Liver (tissue), 8 donors: ENCODE measurements at regions not wholly inside any gene's neighbourhood (a gene's known extent, or its start where the extent isn't known, plus 50 kb on each side); places are given as distances from the start of the nearest gene placed in this dataset.

Experiments
- DNase-seq: peaks from one replicate; pipeline ENCODE4 v3.0.0-alpha.2; 2017; ENCODE audit warnings: low spot score
- H3K27ac ChIP-seq, 2 donors: one replicate each; pipeline ENCODE4 v1.7.0; 2013; ENCODE audit warnings: inconsistent platforms in 2 of 2, low read length in 2 of 2, control low read depth in 1 of 2, low read depth in 1 of 2, mild to moderate bottlenecking in 1 of 2
- H3K27me3 ChIP-seq, 4 donors: one replicate each; pipeline versions ENCODE4 v1.6.1 to v1.7.0; 2013; ENCODE audit warnings: low read length in 3 of 4, inconsistent platforms in 1 of 4, mild to moderate bottlenecking in 1 of 4, moderate library complexity in 1 of 4; ENCODE audit not compliant: control insufficient read depth in 4 of 4, insufficient read depth in 4 of 4
- H3K36me3 ChIP-seq, 4 donors: one replicate each; pipeline versions ENCODE4 v1.6.1 to v1.7.0; 2013; ENCODE audit warnings: low read length in 3 of 4, mild to moderate bottlenecking in 3 of 4, low read depth in 1 of 4, moderate library complexity in 1 of 4; ENCODE audit not compliant: control insufficient read depth in 4 of 4, insufficient read depth in 3 of 4
- H3K4me1 ChIP-seq, 4 donors: one replicate each; pipeline versions ENCODE4 v1.6.1 to v1.7.0; 2013; ENCODE audit warnings: low read length in 3 of 4, mild to moderate bottlenecking in 3 of 4, moderate library complexity in 1 of 4; ENCODE audit not compliant: control insufficient read depth in 4 of 4, insufficient read depth in 4 of 4
- H3K4me3 ChIP-seq, 3 donors: one replicate each; pipeline versions ENCODE4 v1.6.1 to v1.7.0; 2013; ENCODE audit warnings: low read length in 3 of 3, control low read depth in 1 of 3, low read depth in 1 of 3, mild to moderate bottlenecking in 1 of 3
- H3K9ac ChIP-seq, 2 donors: one replicate each; pipeline ENCODE4 v1.7.0; 2013; ENCODE audit warnings: low read length in 2 of 2, mild to moderate bottlenecking in 2 of 2, moderate library complexity in 2 of 2, control low read depth in 1 of 2, low read depth in 1 of 2
- H3K9me3 ChIP-seq, 4 donors: one replicate each; pipeline versions ENCODE4 v1.6.1 to v1.7.0; 2013; ENCODE audit warnings: low read length in 3 of 4; ENCODE audit not compliant: control insufficient read depth in 4 of 4
- ATF3 ChIP-seq: IDR thresholded peaks from 2 replicates; pipeline ENCODE4 v1.6.1; 2016; ENCODE audit warnings: antibody characterized with exemption
- CTCF ChIP-seq: fragments of 150-350 bp; IDR thresholded peaks from 2 replicates; pipeline ENCODE4 v1.5.1; 2017; ENCODE audit warnings: improper control_type of control experiment, low read depth, low read length; ENCODE audit not compliant: missing input control
- EGR1 ChIP-seq, 2 donors: IDR thresholded peaks; 2 replicates each; pipeline ENCODE4 v1.6.1; 2016 to 2018; ENCODE audit warnings: antibody characterized with exemption in 2 of 2, low read depth in 2 of 2
- FOXA1 ChIP-seq: IDR thresholded peaks from 2 replicates; pipeline ENCODE4 v1.6.1; 2016; ENCODE audit warnings: antibody characterized with exemption
- FOXA2 ChIP-seq: IDR thresholded peaks from 2 replicates; pipeline ENCODE4 v1.6.1; 2016; ENCODE audit warnings: antibody characterized with exemption
- GABPA ChIP-seq, 2 donors: IDR thresholded peaks in 1 of 2; conservative IDR thresholded peaks in 1 of 2; 2 replicates each; pipeline ENCODE4 v1.6.1; 2016; ENCODE audit warnings: antibody characterized with exemption in 2 of 2, mild to moderate bottlenecking in 1 of 2, moderate library complexity in 1 of 2
- HNF4A ChIP-seq, 2 donors: conservative IDR thresholded peaks; 2 replicates each; pipeline ENCODE4 v1.6.1; 2016; ENCODE audit warnings: antibody characterized with exemption in 2 of 2, mild to moderate bottlenecking in 2 of 2
- HNF4G ChIP-seq: IDR thresholded peaks from 2 replicates; pipeline ENCODE4 v1.6.1; 2016; ENCODE audit warnings: antibody characterized with exemption
- JUND ChIP-seq, 2 donors: IDR thresholded peaks; 2 replicates each; pipeline ENCODE4 v1.6.1; 2016; ENCODE audit warnings: antibody characterized with exemption in 2 of 2
- MAX ChIP-seq: IDR thresholded peaks from 2 replicates; pipeline ENCODE4 v1.6.1; 2016; ENCODE audit warnings: antibody characterized with exemption
- NR2F2 ChIP-seq: IDR thresholded peaks from 2 replicates; pipeline ENCODE4 v1.6.1; 2016; ENCODE audit warnings: antibody characterized with exemption
- RAD21 ChIP-seq, 2 donors: IDR thresholded peaks; 2 replicates each; pipeline ENCODE4 v1.6.1; 2016; ENCODE audit warnings: antibody characterized with exemption in 2 of 2, mild to moderate bottlenecking in 2 of 2
- REST ChIP-seq: IDR thresholded peaks from 2 replicates; pipeline ENCODE4 v1.6.1; 2016; ENCODE audit warnings: antibody characterized with exemption, mild to moderate bottlenecking
- RXRA ChIP-seq, 2 donors: IDR thresholded peaks; 2 replicates each; pipeline ENCODE4 v1.6.1; 2017 to 2018; ENCODE audit warnings: antibody characterized with exemption in 2 of 2, mild to moderate bottlenecking in 1 of 2
- SP1 ChIP-seq: IDR thresholded peaks from 2 replicates; pipeline ENCODE4 v1.6.1; 2018; ENCODE audit warnings: antibody characterized with exemption, mild to moderate bottlenecking
- TAF1 ChIP-seq: conservative IDR thresholded peaks from 2 replicates; pipeline ENCODE4 v1.6.1; 2016; ENCODE audit warnings: antibody characterized with exemption, mild to moderate bottlenecking
- YY1 ChIP-seq: IDR thresholded peaks from 2 replicates; pipeline ENCODE4 v1.6.1; 2016; ENCODE audit warnings: antibody characterized with exemption, mild to moderate bottlenecking
- ZBTB33 ChIP-seq: IDR thresholded peaks from 2 replicates; pipeline ENCODE4 v1.6.1; 2016; ENCODE audit warnings: antibody characterized with exemption
- WGBS: extraction: QIAGEN DNeasy Blood & Tissue Kit; methylation state at CpG from one replicate; pipeline ENCODE4 v1.1.7; 2013; 5-methylcytosine and 5-hydroxymethylcytosine counted together
- donor health status: healthy.
- donor health status: healthy.
- donor health status: healthy.
- donor health status: healthy.
- donor health status: healthy.

GRCh38 chr15:93708724-93709445, 522.5 kb upstream of the MCTP2 start:
- H3K27me3 ChIP-seq = peaks cover 0 to 9% (median 0%) of the 10 kb centered on the region in 4 donors
- DNase-seq = no peak
- no peaks in the 10 kb centered on the region for H3K36me3 ChIP-seq

More at GRCh38 chr15:93708724-93709445, 522.5 kb upstream of the MCTP2 start:
- H3K4me3 ChIP-seq = no peak overlapping the region
- WGBS = 64% methylated on average over 6 of the region's 6 CpGs
- no peak overlapping the region for H3K9ac ChIP-seq
- TF ChIP-seq MAX (no peak), RXRA (IDR thresholded peaks at IDR 0.05) (no peak), JUND (IDR thresholded peaks at IDR 0.05) (no peak), RAD21 (IDR thresholded peaks at IDR 0.05) (no peak), CTCF (no peak), FOXA2 (no peak), SP1 (no peak), ATF3 (no peak), EGR1 (IDR thresholded peaks at IDR 0.05; ENCODE audit: low read depth in 2 of 2) (no peak), FOXA1 (no peak), YY1 (no peak), HNF4A (conservative IDR thresholded peaks at IDR 0.05) (no peak), HNF4G (no peak), TAF1 (no peak), ZBTB33 (no peak), GABPA (IDR thresholded peaks at IDR 0.05 in 1 of 2, conservative IDR thresholded peaks at IDR 0.05 in 1 of 2) (no peak), REST (no peak), NR2F2 (no peak)
- no peaks in the 10 kb centered on the region for H3K4me1 ChIP-seq
- no peak overlapping the region for H3K27ac ChIP-seq
- no peaks in the 10 kb centered on the region for H3K9me3 ChIP-seq
